ENCODE measurements at regions not wholly inside any gene's neighbourhood (a gene's known extent, or its start where the extent isn't known, plus 50 kb on each side); places are given as distances from the start of the nearest gene placed in this dataset.
"Not testable (repeated sequence)": the region's sequence is repeated elsewhere in the genome, so short reads cannot be mapped to it uniquely, and the experiment has no call there.

- POLR2A ChIA-PET, result no interaction called here
Observed at GRCh38 chr9:81070689-81071088, 618.7 kb downstream of the TLE1 start.

DNA sequence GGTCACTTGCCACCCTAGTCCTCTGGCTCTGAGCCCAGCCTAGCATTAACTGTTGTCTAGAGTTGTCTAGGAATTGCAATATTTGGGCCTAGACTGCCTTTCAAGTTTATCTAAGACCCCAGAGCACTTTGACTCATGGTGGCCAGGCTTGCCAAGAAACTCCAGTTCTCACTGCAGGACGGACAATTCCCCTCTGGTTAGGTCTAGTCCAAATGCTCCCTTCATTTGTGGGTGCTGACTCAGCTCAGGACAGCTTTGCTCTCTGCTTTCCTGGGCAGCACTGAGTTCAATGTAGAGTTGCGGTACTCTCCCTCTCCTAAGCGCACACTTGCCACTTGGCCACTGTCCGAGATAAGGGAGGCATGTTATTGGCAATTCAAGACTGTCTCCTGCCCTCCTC lies 619.4 kb downstream of the TLE1 start:
- no peak for DNase-seq (ENCODE audit: extremely low spot score)
- POLR2A ChIA-PET, result no interaction called here
- TF ChIP-seq CTCF (IDR thresholded peaks at IDR 0.05; ENCODE audit: control extremely low read depth, extremely low read depth, low read depth, missing control alignments), result no peak

More at GRCh38 chr9:81070689-81071088, 618.7 kb downstream of the TLE1 start:
- DNase-seq (ENCODE audit: extremely low spot score), result no peak
- CTCF ChIA-PET, result interaction anchor here (1.6 kb wide), 1 partner anchor 18 kb away, joined by 3 read pairs; no protein-coding TSS in a partner anchor
- TF ChIP-seq CTCF (IDR thresholded peaks at IDR 0.05; ENCODE audit: control extremely low read depth, extremely low read depth, low read depth, missing control alignments), result no peak

GRCh38 chr9:81069038-81069795 lies 620.1 kb downstream of the TLE1 start:
- no peak for TF ChIP-seq CTCF (IDR thresholded peaks at IDR 0.05; ENCODE audit: control extremely low read depth, extremely low read depth, low read depth, missing control alignments)
- ChIA-PET POLR2A (no interaction called here), CTCF (no interaction called here)
- DNase-seq (ENCODE audit: extremely low spot score), result no peak

More for the DNA sequence above, 619.4 kb downstream of the TLE1 start:
- CTCF ChIA-PET, result no interaction called here

DNA sequence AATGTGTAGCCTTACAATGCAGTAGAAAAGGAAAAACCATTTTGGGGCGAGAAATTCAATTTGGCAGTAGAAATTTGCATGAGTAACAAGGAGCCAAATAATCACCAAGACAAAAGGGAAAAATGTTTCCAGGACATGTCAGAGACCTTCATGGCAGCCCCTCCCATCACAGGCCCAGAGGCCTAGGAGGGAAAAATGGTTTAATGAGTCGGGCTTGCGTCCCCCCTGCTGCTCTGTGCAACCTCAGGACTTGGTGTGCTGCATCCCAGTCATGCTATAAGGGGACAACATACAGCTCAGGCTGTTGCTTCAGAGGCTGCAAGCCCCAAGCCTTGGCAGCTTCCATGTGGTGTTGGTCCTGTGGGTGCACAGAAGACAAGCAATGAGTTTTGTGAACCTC lies 626.4 kb downstream of the TLE1 start:
- DNase-seq (ENCODE audit: extremely low spot score); CTCF ChIA-PET; POLR2A ChIA-PET: not testable (repeated sequence)

- CTCF ChIA-PET, result no interaction called here
- TF ChIP-seq CTCF (IDR thresholded peaks at IDR 0.05; ENCODE audit: control extremely low read depth, extremely low read depth, low read depth, missing control alignments), result no peak
- no peak for DNase-seq (ENCODE audit: extremely low spot score)
- POLR2A ChIA-PET, result no interaction called here
Observed at GRCh38 chr9:81058782-81059181, 630.6 kb downstream of the TLE1 start.

GRCh38 chr9:81053298-81054025 lies 635.9 kb downstream of the TLE1 start:
- POLR2A ChIA-PET, result no interaction called here
- no peak for DNase-seq (ENCODE audit: extremely low spot score)
- no peak for TF ChIP-seq CTCF (IDR thresholded peaks at IDR 0.05; ENCODE audit: control extremely low read depth, extremely low read depth, low read depth, missing control alignments)
- CTCF ChIA-PET, result interaction anchor here (1.1 kb wide), 1 partner anchor 21 kb away, joined by 3 read pairs; no protein-coding TSS in a partner anchor

- no peak for DNase-seq (ENCODE audit: extremely low spot score)
Observed at GRCh38 chr9:81052846-81053245, 636.5 kb downstream of the TLE1 start.

More at GRCh38 chr9:81052846-81053245, 636.5 kb downstream of the TLE1 start:
- no peak for TF ChIP-seq CTCF (IDR thresholded peaks at IDR 0.05; ENCODE audit: control extremely low read depth, extremely low read depth, low read depth, missing control alignments)
- POLR2A ChIA-PET, result no interaction called here
- CTCF ChIA-PET, result interaction anchor here (1.1 kb wide), 1 partner anchor 22 kb away, joined by 3 read pairs; no protein-coding TSS in a partner anchor

Data from GM10248 (cell line).